GM06990 (cell line): ENCODE measurements at regions not wholly inside any gene's neighbourhood (a gene's known extent, or its start where the extent isn't known, plus 50 kb on each side); places are given as distances from the start of the nearest gene placed in this dataset.

ENCODE experiments used
- DNase-seq: peaks from one replicate; pipeline ENCODE4 v3.0.0-alpha.2; 2011; ENCODE audit not compliant: insufficient read length; ENCODE audit errors: extremely low read depth
- H3K27me3 ChIP-seq: replicated peaks from 2 replicates; pipeline ENCODE4 v1.6.0; 2011; ENCODE audit warnings: low read length; ENCODE audit not compliant: control insufficient read depth, insufficient read depth
- H3K36me3 ChIP-seq: 2 replicates; pipeline ENCODE4 v1.5.1; 2011; ENCODE audit warnings: low read length; ENCODE audit not compliant: control insufficient read depth, insufficient read depth
- H3K4me3 ChIP-seq: replicated peaks from 2 replicates; pipeline ENCODE4 v1.5.1; 2011; ENCODE audit warnings: low read depth, mild to moderate bottlenecking, control low read depth, low read length
- TF ChIP-seq, protein P1 (sequence below): IDR thresholded peaks from 2 replicates; pipeline ENCODE4 v1.5.1; 2011; ENCODE audit warnings: low read length, control low read depth, mild to moderate bottlenecking, inconsistent platforms; ENCODE audit not compliant: insufficient read depth, poor library complexity, severe bottlenecking

DNA sequence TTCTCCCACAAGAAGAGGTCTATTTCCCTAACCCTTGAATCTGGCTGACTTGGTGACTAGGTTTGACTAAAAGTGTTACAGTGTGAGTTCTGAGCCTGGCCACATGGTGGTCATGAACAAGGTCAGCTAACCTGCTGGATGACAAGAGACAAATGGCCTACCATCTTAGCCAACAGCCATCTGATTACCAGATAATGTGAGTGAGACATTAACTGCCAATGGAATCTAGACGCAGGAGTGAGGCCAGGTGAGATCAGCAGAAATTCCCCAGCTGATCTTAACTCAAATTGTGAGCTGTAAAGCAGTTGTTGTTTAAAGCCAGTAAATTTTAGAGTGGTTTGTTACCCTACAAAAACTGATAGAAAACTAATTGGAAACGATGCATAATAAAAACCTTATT lies 320.0 kb downstream of the BRINP2 start:
- TF ChIP-seq, protein P1, sequence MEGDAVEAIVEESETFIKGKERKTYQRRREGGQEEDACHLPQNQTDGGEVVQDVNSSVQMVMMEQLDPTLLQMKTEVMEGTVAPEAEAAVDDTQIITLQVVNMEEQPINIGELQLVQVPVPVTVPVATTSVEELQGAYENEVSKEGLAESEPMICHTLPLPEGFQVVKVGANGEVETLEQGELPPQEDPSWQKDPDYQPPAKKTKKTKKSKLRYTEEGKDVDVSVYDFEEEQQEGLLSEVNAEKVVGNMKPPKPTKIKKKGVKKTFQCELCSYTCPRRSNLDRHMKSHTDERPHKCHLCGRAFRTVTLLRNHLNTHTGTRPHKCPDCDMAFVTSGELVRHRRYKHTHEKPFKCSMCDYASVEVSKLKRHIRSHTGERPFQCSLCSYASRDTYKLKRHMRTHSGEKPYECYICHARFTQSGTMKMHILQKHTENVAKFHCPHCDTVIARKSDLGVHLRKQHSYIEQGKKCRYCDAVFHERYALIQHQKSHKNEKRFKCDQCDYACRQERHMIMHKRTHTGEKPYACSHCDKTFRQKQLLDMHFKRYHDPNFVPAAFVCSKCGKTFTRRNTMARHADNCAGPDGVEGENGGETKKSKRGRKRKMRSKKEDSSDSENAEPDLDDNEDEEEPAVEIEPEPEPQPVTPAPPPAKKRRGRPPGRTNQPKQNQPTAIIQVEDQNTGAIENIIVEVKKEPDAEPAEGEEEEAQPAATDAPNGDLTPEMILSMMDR = no peak
- DNase-seq = no peak
- Histone ChIP-seq H3K4me3 (no peak overlapping the region), H3K27me3 (no peaks in the 10 kb centered on the region), H3K36me3 (no peaks in the 10 kb centered on the region)

GRCh38 chr1:177490036-177490639 lies 319.4 kb downstream of the BRINP2 start:
- TF ChIP-seq, protein P1 = no peak
- DNase-seq = no peak
- Histone ChIP-seq H3K4me3 (no peak overlapping the region), H3K36me3 (no peaks in the 10 kb centered on the region), H3K27me3 (no peaks in the 10 kb centered on the region)

GRCh38 chr1:177488722-177489121 lies 318.0 kb downstream of the BRINP2 start:
- TF ChIP-seq, protein P1 = no peak
- no peak for DNase-seq
- Histone ChIP-seq H3K4me3 (no peak overlapping the region), H3K36me3 (no peaks in the 10 kb centered on the region), H3K27me3 (no peaks in the 10 kb centered on the region)

GRCh38 chr1:177487481-177487880 lies 316.7 kb downstream of the BRINP2 start:
- Histone ChIP-seq H3K4me3 (no peak overlapping the region), H3K36me3 (no peaks in the 10 kb centered on the region), H3K27me3 (no peaks in the 10 kb centered on the region)
- DNase-seq = no peak
- TF ChIP-seq, protein P1 = no peak

DNA sequence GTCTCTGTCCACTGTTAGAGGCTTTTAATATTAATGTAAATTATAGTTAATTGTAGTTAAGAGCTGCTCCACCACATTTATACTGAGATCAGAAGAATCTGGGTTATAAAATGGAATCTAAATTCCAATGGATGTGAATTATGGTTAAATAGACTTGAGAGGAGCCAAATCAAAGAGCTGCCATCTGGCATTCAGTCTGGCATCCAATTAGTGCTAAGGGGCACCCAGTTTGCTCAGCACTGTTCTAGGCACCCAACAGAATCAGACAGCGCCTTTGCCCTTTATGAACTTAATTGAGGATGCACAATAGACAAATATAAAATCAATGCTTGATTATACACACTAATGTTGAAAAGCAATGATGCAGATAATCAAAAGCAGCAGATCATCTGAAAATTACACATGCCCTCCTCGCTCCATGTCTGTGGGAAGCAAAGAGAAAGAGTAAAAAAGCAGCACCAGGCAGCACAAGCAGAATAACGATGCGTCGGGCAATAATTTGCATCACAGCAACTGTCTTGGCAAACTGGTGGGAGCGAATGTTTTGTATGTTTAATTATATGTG lies 310.1 kb downstream of the BRINP2 start:
- H3K36me3 ChIP-seq = no peaks in the 10 kb centered on the region
- no peak for DNase-seq
- no peak overlapping the region for H3K4me3 ChIP-seq
- no peaks in the 10 kb centered on the region for H3K27me3 ChIP-seq
- TF ChIP-seq, protein P1 = no peak

DNA sequence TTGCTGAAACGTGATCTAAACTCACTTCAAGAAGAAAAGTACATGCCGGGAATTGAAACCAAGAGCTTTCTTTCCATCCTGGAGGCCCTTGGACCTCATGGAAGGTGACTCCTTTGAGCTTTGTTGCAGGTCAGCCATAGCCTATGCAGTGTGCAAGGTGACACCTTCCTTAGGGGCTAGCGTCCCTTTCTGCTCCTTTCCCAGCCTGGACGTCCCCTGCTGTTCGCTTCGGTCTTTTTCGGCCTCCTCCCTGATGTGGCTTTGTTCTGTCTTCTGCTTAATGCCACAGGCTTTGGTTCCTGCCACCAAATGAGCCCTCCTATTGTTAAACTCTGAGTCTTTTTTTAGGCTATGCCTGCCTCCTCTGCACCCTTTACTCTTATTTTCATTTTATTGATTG lies 308.8 kb downstream of the BRINP2 start:
- no peaks in the 10 kb centered on the region for H3K36me3 ChIP-seq
- no peak overlapping the region for H3K4me3 ChIP-seq
- H3K27me3 ChIP-seq = no peaks in the 10 kb centered on the region
- TF ChIP-seq, protein P1 = no peak
- no peak for DNase-seq
